ENCODE measurements at regions not wholly inside any gene's neighbourhood (a gene's known extent, or its start where the extent isn't known, plus 50 kb on each side); places are given as distances from the start of the nearest gene placed in this dataset.
A peak's percentile ranks its signal among the peaks of the same experiment; 100 is the strongest.

GRCh38 chr12:105555556-105556295, 225.2 kb downstream of the C12orf75 start:
- H3K9ac ChIP-seq: no peak overlapping the region
- H3K36me3 ChIP-seq: no peaks in the 10 kb centered on the region
- TF ChIP-seq Cebpa-rat (IDR thresholded peaks at IDR 0.05): peak in 6 of 11 experiments; percentile 26 to 82 (median 52); a peak in 9 of 22 replicates
- H4K20me1 ChIP-seq: no peaks in the 10 kb centered on the region
- H3K4me1 ChIP-seq: peaks cover 0 to 5% (median 0%) of the 10 kb centered on the region in 10 experiments; a peak in 1 of 20 replicates
- H3K4me3 ChIP-seq: no peak overlapping the region
- H3K9me3 ChIP-seq (replicated peaks in 1 of 11): no peaks in the 10 kb centered on the region
- H3K27me3 ChIP-seq: no peaks in the 10 kb centered on the region
- no peak overlapping the region for H3K27ac ChIP-seq
- H3K4me2 ChIP-seq: no peak overlapping the region

- Histone ChIP-seq H3K9me3 (replicated peaks in 1 of 11) (no peaks in the 10 kb centered on the region), H3K4me2 (no peak overlapping the region), H3K4me3 (no peak overlapping the region), H3K4me1 (peaks cover 0 to 5% (median 0%) of the 10 kb centered on the region in 10 experiments; a peak in 1 of 20 replicates), H3K27me3 (no peaks in the 10 kb centered on the region), H3K9ac (no peak overlapping the region), H3K36me3 (no peaks in the 10 kb centered on the region), H4K20me1 (no peaks in the 10 kb centered on the region), H3K27ac (no peak overlapping the region)
- no peak for TF ChIP-seq Cebpa-rat (IDR thresholded peaks at IDR 0.05)
Measured at GRCh38 chr12:105559310-105559709, 228.8 kb downstream of the C12orf75 start.

- Histone ChIP-seq H3K27ac (no peak overlapping the region), H4K20me1 (no peaks in the 10 kb centered on the region), H3K4me1 (no peaks in the 10 kb centered on the region), H3K9me3 (replicated peaks in 1 of 11) (no peaks in the 10 kb centered on the region), H3K4me3 (no peak overlapping the region), H3K27me3 (no peaks in the 10 kb centered on the region), H3K9ac (no peak overlapping the region), H3K36me3 (no peaks in the 10 kb centered on the region), H3K4me2 (no peak overlapping the region)
- no peak for TF ChIP-seq Cebpa-rat (IDR thresholded peaks at IDR 0.05)
Measured at GRCh38 chr12:105561546-105562198, 231.2 kb downstream of the C12orf75 start.

- Histone ChIP-seq H3K27ac (no peak overlapping the region), H3K4me2 (no peak overlapping the region)
Measured at GRCh38 chr12:105562199-105562971, 231.9 kb downstream of the C12orf75 start.

GRCh38 chr12:105567061-105567460, 236.6 kb downstream of the C12orf75 start:
- H3K27ac ChIP-seq: no peak overlapping the region
- no peak overlapping the region for H3K4me3 ChIP-seq
- no peak overlapping the region for H3K9ac ChIP-seq
- H3K4me1 ChIP-seq: peaks cover 0 to 36% (median 33%) of the 10 kb centered on the region in 10 experiments; a peak in 17 of 20 replicates
- peaks cover 0 to 8% (median 0%) of the 10 kb centered on the region in 11 experiments; a peak in 3 of 22 replicates for H3K27me3 ChIP-seq
- no peak overlapping the region for H3K4me2 ChIP-seq
- H4K20me1 ChIP-seq: no peaks in the 10 kb centered on the region; a peak in 1 of 22 replicates
- TF ChIP-seq Cebpa-rat (IDR thresholded peaks at IDR 0.05): no peak
- H3K9me3 ChIP-seq (replicated peaks in 1 of 11): no peaks in the 10 kb centered on the region
- H3K36me3 ChIP-seq: no peaks in the 10 kb centered on the region

More at GRCh38 chr12:105562199-105562971, 231.9 kb downstream of the C12orf75 start:
- Histone ChIP-seq H3K9me3 (replicated peaks in 1 of 11) (no peaks in the 10 kb centered on the region), H3K36me3 (no peaks in the 10 kb centered on the region), H3K9ac (no peak overlapping the region), H3K4me3 (no peak overlapping the region), H3K27me3 (no peaks in the 10 kb centered on the region), H3K4me1 (no peaks in the 10 kb centered on the region), H4K20me1 (no peaks in the 10 kb centered on the region)
- no peak for TF ChIP-seq Cebpa-rat (IDR thresholded peaks at IDR 0.05)

GRCh38 chr12:105569886-105570285, 239.4 kb downstream of the C12orf75 start:
- peak in 3 of 11 experiments; percentile 9 to 80 (median 12); a peak in 2 of 22 replicates for TF ChIP-seq Cebpa-rat (IDR thresholded peaks at IDR 0.05)
- H3K4me3 ChIP-seq: no peak overlapping the region
- peak overlapping the region in 2 of 11 experiments; percentile 1 to 69; a peak in 2 of 22 replicates for H3K27ac ChIP-seq
- H3K9ac ChIP-seq: peak overlapping the region in 1 of 11 experiments; percentile 31; a peak in 2 of 22 replicates
- no peaks in the 10 kb centered on the region for H3K36me3 ChIP-seq
- H3K27me3 ChIP-seq: peaks cover 0 to 21% (median 10%) of the 10 kb centered on the region in 11 experiments; a peak in 9 of 22 replicates
- H4K20me1 ChIP-seq: no peaks in the 10 kb centered on the region; a peak in 1 of 22 replicates
- H3K9me3 ChIP-seq (replicated peaks in 1 of 11): peaks cover 0 to 13% (median 0%) of the 10 kb centered on the region in 11 experiments; a peak in 4 of 22 replicates
- peaks cover 0 to 36% (median 33%) of the 10 kb centered on the region in 10 experiments; a peak in 17 of 20 replicates for H3K4me1 ChIP-seq
- H3K4me2 ChIP-seq: peak overlapping the region in 10 of 11 experiments; percentile 11 to 87 (median 79); a peak in 18 of 22 replicates

- Histone ChIP-seq H3K9me3 (replicated peaks in 1 of 11) (peaks cover 0 to 15% (median 0%) of the 10 kb centered on the region in 11 experiments; a peak in 4 of 22 replicates), H3K36me3 (no peaks in the 10 kb centered on the region), H3K27ac (peak overlapping the region in 2 of 11 experiments; percentile 44 to 69; a peak in 4 of 22 replicates), H3K9ac (peak overlapping the region in 1 of 11 experiments; percentile 31; a peak in 1 of 22 replicates), H4K20me1 (no peaks in the 10 kb centered on the region; a peak in 1 of 22 replicates), H3K27me3 (peaks cover 0 to 21% (median 10%) of the 10 kb centered on the region in 11 experiments; a peak in 9 of 22 replicates), H3K4me2 (peak overlapping the region in 10 of 11 experiments; percentile 35 to 87 (median 79); a peak in 20 of 22 replicates), H3K4me1 (peaks cover 0 to 36% (median 33%) of the 10 kb centered on the region in 10 experiments; a peak in 17 of 20 replicates), H3K4me3 (no peak overlapping the region)
- TF ChIP-seq Cebpa-rat (IDR thresholded peaks at IDR 0.05): peak in 2 of 11 experiments; percentile 11 to 76; a peak in 1 of 22 replicates
Measured at GRCh38 chr12:105570944-105571343, 240.5 kb downstream of the C12orf75 start.

GRCh38 chr12:105573574-105573973, 243.1 kb downstream of the C12orf75 start:
- Histone ChIP-seq H3K4me3 (no peak overlapping the region), H3K27ac (no peak overlapping the region)
- TF ChIP-seq Cebpa-rat (IDR thresholded peaks at IDR 0.05): no peak

More at GRCh38 chr12:105573574-105573973, 243.1 kb downstream of the C12orf75 start:
- no peak overlapping the region for H3K4me2 ChIP-seq
- H3K36me3 ChIP-seq: no peaks in the 10 kb centered on the region
- no peak overlapping the region for H3K9ac ChIP-seq
- H3K9me3 ChIP-seq (replicated peaks in 1 of 11): peaks cover 0 to 15% (median 0%) of the 10 kb centered on the region in 11 experiments; a peak in 4 of 22 replicates
- peaks cover 0 to 36% (median 33%) of the 10 kb centered on the region in 10 experiments; a peak in 17 of 20 replicates for H3K4me1 ChIP-seq
- H4K20me1 ChIP-seq: no peaks in the 10 kb centered on the region; a peak in 1 of 22 replicates
- peaks cover 0 to 21% (median 10%) of the 10 kb centered on the region in 11 experiments; a peak in 9 of 22 replicates for H3K27me3 ChIP-seq

Measured in BLaER1 treated with 17β-estradiol and CSF1 and Interleukin-3, amounts not matched to agents 10 nM and 100 nM (cell line).